Head of caudate nucleus (tissue), 42 donors: ENCODE measurements at regions not wholly inside any gene's neighbourhood (a gene's known extent, or its start where the extent isn't known, plus 50 kb on each side); places are given as distances from the start of the nearest gene placed in this dataset.
A peak's percentile ranks its signal among the peaks of the same experiment; 100 is the strongest.

Experiments
- DNase-seq, 42 donors: peaks; one replicate each; pipeline versions ENCODE4 v3.0.0 to v3.0.0-alpha.2; 2020 to 2021; ENCODE audit warnings: mixed read lengths in 7 of 42
- intact Hi-C: fragments of 100-400 bp; cut with DNase I; formaldehyde crosslinking; loops from one replicate; pipeline ENCODE4 v1.15.0; 2022

DNA sequence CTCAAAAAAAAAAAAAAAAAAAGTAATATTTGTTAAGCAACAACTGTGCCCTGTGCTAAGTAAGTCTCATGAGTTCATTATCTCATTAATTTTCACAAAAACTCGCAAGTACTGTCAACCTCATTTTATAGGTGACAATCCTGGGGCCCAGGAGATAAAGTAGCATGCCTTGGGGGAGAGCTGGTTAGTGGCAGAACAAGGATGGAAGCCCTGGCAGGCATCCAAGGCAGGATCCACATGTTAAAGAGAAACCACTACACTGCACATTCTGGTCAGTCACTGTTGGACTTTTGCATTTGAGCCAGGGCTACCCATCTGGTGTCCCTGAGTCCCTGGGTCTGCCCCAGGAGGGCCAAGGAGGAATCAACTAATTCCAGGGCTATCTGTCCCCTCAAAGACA lies 54.6 kb downstream of the ZFP36L2 start:
- peak in 23 of 42 donors; percentile 10 to 59 (median 31) for DNase-seq
- intact Hi-C loops: no loop called here

DNA sequence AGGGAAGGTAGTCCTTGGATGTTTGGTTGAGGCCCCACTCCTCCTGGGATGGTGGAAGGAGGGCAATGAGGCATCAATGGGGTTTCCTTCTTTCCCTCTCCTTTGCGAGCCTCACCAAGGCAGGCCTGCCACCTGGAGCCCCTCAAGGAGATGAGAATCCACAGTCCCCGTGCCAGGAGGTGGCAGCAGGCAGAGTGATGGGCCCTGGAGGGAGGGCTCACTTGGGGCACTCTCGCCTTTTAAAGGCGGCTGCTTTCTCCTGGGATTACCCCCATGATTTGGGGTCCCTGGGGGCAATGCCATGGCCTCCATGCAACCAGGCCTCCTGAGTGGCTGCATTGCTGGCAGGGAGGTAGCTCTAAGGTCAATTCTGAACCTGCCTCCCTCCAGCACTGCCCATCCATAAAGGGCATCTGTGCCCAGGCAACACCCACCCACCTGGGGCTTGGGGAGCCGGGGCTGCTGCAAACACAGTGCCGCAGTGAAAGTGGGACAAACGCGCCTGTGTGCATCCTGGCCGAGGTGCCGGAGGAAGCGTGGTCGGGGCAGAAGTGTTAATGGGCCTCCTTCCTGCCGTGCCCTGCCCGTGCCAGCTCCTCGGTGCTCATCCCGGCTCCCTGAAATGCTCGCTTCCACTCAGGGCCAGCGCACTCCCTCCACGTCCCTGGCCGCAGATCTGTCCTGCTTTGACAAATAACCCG lies 55.9 kb downstream of the ZFP36L2 start:
- DNase-seq: no peak
- intact Hi-C loops: no loop called here

DNA sequence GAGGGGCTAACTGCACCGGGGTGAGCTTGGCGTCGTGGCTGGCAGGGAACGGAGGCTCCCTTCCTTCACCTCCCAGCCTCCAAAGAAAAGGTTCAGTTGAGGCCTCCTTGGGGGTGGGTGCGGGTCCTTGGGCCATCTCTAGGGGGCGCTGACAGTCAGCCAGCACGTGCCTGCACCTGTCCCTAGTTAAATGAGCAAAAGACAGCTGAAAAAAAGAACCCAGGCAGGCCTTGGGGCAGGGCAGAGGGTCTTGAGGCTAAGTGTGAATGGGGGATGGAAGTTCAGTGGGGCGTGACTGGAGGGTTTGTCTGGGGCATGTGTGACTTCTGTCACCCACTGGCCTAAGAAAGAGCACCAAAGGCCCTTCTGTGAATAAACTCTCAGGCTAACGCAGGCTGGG lies 56.4 kb downstream of the ZFP36L2 start:
- intact Hi-C loops: no loop called here
- DNase-seq: peak in 2 of 42 donors; percentile 35 to 56

DNA sequence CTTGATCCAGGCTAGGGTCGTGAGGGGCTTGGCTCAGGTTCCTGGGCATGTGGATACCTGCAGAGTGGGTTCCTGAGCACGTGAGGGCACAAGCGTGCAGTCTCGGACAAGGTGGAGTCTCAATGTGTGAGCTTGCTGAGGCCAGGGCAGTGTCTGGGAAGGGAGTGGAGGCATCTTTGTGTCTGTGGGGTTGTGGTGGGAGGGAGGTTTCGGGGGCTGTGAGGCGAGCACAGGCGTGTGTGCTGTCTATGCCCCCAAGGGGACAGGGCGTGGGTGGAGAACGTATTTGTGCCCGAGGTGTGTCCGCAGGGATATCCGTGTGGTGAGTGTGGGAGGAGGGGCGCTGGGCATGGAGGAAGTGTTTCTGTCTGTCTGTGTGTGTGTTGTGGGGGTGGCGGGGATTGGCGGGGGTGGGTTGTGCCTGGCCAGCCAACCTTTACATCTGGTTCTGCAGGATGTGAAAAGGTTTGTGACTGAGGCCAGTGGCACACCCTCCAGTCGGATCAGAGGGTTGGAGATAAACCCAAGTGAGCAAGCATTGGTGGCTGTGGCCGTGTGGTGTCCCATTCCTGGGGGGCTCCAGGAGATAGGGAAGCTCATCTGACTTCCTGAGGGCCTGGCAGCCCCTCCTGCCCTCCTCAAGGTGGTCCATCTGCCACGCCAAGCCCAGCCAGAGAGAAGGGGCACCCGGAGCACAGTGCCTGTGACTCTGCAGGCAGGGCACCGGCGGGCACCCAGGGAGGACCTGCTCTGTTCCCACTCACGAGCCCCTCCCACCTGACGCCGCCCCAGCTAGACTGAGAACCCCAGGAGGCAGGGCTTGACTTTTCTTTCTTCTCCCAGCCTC lies 57.1 kb downstream of the ZFP36L2 start:
- peak in 3 of 42 donors; percentile 6 to 42 (median 29) for DNase-seq
- intact Hi-C loops: no loop called here

DNA sequence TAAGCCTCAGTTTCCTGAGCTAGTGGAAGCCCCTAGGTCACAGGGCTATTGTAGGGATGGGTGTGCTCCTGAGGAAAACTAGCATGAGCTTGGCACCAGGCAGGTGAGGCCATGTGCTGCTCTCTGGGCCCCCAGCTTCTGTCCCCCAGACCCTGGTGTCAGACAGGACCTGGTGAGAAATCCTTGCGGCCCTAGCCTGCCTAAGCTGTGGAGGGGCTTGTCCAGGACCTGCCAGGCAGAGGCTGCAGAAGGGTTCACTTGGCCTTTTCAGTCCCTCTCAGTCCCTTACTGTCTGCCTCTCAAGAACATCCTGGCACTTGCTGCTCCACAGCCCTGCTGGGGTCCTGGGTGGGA lies 58.4 kb downstream of the ZFP36L2 start:
- no peak for DNase-seq
- intact Hi-C loops: no loop called here

DNA sequence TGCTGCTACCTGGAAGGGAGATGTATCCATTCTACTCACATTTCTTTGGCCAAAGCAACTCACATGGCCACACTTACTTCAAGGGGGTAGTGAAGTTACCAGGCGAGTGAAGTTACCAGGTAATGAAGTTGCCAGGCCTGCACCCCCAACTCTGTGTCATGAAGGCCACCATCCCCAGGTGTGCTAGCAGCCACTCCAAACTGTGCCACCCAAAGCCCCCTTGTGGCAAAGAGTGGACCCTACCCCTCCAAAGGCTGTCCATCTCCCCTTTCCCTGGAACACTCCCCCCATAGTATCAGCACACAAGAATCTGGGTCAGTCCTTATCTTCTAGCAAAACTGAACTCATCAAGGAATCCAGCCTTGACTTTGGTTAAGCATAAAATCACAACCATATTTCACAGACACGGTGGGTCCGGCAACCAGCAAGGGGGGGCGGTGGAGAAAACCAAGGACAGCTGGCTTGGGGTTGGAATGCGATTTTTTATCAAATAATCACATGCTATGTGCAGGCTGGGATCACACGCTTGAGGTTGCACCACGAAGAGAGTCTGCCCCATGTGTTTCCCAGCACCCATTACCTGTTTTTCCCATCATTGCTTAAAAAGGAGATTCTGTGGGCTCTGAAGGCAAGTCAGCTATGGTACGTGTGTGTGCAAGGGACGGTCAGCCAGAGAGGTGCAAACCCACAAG lies 60.9 kb downstream of the ZFP36L2 start:
- DNase-seq: no peak
- intact Hi-C loops: no loop called here

DNA sequence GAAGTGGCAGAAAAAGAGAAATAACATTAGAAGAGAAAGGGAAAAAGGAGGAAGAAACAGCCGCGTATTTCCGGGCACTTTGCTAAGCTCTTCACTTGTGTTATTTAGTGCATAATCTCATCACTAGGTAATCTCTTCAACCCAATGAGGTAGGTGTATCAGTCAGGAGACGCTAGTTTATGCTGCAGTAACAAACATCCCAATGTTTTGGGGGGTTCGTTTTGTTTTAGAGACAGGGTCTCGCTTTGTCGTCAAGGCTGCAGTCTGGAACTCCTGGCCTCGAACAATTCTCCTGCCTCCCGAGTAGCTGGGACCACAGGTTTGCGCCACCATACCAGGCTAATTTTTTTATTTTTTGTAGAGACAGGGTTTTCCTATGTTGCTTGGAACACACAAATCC lies 61.7 kb downstream of the ZFP36L2 start:
- intact Hi-C loops: no loop called here
- DNase-seq: no peak

DNA sequence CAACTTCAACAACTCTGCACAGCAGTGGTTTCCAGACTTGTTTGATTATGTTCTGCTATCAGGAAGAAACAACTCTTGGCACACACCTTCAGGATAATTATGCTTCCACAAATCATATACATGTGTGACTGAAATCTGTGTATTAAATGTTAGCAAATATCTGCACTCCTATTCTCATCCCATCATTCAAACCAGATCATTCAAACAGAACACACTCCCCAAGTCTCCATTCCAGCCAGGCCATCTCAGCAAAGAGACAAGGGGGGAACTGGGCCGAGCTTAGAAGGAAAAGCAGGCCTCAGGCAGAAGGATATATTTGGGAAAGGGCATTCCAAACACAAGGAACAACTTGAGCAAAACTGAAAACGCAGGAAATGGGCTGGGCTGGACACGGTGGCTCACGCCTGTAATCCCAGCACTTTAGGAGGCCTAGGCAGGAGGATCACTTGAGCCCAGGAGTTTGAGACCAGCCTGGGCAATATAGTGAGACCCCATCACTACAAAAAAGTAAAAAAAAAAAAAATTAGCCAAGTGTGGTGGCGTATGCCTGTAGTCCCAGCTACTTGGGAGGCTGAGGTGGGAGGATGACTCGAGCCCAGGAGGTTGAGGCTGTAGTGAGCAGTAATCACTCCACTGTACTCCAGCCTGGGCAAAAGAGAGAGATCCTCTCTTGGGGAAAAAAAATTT lies 62.7 kb downstream of the ZFP36L2 start:
- intact Hi-C loops: no loop called here

DNA sequence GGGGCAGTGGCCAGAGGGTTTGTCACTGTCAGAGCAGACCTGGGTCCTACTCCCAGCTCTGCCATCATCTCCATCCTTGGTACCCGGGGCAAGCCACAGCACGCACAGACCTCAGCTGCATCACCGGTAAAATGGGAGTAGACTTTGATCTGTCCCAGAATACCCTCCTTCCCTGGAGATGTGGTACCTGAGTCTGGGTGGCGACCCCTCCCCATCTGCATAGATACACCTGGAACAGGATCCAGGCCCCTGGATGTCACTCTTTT lies 64.0 kb downstream of the ZFP36L2 start:
- intact Hi-C loops: no loop called here
- no peak for DNase-seq

More for the DNA sequence above, 62.7 kb downstream of the ZFP36L2 start:
- DNase-seq: no peak

DNA sequence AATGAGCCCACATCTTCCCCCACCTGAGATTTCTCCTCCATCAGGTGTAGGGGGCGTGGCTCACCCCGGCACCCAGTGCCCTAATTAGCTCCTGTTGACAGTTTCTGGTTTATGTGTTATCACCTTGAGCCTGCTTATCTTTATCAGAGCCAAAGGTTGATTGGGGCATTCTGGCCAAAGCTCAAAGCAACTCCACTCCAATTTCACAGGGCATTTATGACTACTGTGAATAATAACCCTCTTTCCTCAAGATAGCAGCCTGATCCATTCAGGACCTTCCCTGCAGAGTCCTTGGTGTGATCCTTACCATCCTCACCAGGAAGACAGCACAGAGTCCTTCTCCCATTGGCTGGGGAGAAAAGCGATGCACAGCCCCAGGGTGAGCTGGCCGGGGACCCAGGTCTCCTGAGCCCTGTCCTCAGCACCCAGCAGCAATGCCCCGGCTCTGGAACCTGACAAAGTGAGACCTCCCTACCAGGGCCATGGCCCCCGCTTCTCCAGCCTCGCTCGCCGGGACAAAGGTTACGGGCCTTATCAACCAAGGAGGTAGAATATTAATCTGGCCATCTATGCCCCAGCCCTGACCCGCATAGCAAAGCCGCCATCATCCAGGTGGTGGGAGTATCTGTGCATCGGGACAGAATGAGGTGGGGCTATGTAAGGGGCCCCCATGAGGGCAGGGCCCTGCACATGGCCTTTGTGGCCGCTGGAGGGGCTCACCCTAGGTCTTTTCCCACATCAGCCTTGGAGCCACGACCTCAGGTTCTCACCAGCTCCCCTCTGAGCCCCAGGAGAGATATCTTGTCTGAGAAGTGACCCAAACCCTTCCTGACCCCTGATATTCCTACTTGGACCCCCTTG lies 64.5 kb downstream of the ZFP36L2 start:
- DNase-seq: no peak
- intact Hi-C loops: no loop called here

DNA sequence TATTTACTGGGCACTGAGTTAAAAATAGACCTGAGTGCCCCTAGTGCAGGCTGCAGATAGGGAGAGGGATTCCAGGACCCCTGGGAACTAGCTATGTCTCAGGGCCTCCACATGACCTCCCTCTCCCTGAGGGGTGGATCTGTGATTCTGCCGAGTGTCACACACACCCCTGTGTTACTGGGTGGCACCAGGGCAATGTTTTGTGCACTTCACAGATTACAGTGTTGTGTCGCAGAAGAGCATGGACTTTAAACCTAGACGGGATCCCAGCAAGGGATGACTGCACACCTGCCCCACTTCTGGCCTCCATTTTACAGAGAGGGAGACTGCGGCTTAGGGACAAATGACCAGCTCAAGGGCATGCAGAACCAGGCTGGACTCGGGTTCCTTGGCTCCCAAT lies 65.6 kb downstream of the ZFP36L2 start:
- intact Hi-C loops: no loop called here
- no peak for DNase-seq

DNA sequence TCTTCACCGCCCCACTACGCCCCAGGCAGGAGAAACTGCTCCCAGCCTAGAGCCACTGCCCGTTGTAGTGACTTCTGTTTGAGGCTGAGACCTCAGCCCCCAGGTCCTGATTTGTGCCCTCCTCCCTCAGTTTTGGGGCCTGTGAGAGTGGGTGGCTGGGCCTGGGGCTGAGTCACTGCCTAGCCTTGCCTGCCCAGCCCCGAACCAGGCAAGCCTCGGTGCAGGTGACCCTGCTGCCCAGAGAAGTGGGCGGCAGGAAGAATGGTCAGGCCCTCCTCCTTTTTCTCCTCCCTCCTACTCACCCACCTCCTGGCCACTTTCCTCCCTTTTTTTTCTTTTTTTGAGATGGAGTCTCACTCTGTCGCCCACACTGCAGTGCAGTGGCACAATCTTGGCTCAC lies 66.6 kb downstream of the ZFP36L2 start:
- no peak for DNase-seq
- intact Hi-C loops: no loop called here

DNA sequence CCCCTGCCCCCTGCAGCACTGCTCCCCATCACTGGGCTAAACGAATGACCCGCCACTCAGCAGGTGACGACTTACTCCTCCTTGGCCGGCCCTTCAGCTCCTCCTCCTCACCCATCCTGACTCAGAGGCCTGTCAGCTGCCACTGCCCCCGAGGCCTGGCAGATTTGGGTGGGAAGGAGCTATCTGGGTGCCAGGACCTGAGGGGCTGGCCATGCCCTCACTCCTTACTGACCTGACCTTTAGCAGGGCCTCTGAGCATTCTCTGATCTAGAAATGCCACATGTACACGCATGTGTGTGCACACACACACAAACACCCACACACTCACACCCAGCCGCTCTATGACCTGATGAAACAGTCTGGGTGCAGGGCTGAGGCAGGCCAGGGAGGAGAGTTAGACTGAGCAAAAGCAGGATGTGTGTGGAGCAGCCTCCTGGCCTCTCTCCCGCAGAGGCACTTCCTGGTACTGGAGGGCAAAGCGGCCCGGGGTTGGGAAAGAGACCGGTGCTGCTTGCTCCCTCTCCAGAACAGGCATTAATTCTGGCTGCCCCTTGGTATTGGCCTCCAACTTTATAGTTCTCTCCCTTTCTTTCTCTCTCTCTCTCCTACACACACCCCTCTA lies 68.0 kb downstream of the ZFP36L2 start:
- peak in 22 of 42 donors; percentile 22 to 56 (median 32) for DNase-seq
- intact Hi-C loops: no loop called here

DNA sequence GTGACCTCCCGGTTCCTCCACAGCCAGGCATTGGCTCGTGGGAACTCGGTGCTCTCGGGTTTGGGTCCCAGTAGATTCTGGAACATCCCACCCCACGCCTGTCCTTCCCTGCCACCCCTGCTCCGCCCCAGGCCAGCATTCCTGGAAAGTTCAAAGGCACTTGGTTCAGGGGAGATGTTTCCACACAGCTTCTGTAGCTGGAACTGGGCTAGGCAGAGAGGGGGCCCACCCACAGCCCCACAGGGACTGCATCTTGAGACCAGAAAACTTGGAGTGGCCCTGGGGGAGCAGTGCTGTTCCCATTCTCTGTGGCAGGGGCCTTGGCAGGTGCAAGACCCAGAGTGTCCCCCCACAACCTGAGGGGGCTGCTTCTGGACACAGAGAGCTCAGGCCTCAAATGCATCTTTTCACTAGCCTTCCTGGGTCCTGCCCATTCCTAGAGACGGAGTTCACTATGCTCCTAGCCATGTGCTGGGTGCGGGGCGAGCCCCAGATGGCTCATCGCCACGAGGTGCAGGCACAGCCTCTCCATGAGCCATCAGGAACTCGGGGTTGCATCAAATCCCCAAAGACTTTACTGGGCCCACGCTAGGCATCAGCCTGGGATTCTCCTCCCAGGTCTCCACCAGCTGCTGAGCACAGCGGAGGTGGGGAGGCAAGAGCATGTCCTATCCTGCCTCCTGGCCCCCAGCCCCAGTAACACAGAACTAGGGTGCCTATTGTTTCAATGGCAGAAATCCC lies 68.7 kb downstream of the ZFP36L2 start:
- intact Hi-C loops: no loop called here
- no peak for DNase-seq

DNA sequence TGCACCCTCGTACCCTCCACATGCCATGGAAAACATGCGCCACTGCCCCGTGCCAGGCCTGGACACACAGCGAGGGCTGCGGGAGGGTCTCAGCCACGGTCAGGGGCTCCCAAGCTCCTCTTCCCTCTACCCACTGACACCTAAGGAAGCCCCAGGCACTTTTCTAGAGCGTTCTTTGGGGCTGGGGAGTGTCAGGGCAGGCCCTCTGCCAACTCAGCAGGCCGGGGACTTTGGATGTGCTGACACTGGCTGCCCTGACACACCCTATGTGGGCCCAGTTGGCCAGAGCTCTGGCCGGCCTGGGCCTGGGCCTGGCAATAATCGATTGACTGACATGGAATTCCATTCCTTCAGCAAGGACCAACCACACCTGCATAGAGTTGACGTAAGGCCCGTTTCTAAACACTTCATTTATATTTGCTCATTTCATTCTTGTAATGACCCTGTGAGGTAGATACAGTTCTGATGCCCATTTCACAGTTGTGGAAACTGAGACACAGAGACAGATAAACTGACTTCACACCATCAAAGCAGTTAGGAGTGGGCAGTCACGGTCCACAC lies 70.5 kb downstream of the ZFP36L2 start:
- DNase-seq: no peak
- intact Hi-C loops: no loop called here

DNA sequence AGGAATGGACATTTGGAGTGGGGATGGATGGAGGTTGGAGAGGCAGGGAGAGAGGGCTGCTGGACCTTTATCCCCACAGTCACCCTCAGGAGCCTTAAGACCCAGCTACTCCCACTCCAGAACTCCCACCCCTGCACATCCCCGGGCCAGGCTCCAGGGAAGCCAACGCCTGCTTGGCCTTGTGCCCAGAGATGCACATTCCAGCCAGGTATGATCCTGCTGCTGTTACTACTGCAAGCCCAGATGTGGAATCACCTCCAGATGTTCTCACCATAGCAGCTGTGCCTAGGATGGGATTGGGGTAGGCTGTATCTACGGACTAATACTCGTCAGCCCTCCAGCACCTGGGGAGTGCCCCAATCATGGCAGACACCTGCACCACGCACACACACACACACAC lies 71.7 kb downstream of the ZFP36L2 start:
- DNase-seq: no peak
- intact Hi-C loops: no loop called here
